SJSA1 (cell line): ENCODE measurements at regions not wholly inside any gene's neighbourhood (a gene's known extent, or its start where the extent isn't known, plus 50 kb on each side); places are given as distances from the start of the nearest gene placed in this dataset.
"Not testable (repeated sequence)": the region's sequence is repeated elsewhere in the genome, so short reads cannot be mapped to it uniquely, and the experiment has no call there.

Source experiments
- DNase-seq, 2 experiments: peaks; one replicate each; pipeline ENCODE4 v3.0.0-alpha.2; 2015 to 2020; ENCODE audit warnings: low spot score in 2 of 2, low read depth in 1 of 2
- H3K27ac ChIP-seq: fragments of 250-450 bp; sonication (Bioruptor Pico); 2 replicates; pipeline ENCODE4 v1.5.1; 2020; ENCODE audit warnings: mild to moderate bottlenecking, moderate library complexity
- H3K27me3 ChIP-seq: fragments of 250-450 bp; sonication (Bioruptor Pico); replicated peaks from 2 replicates; pipeline ENCODE4 v1.5.1; 2020; ENCODE audit warnings: mild to moderate bottlenecking, moderate library complexity
- H3K36me3 ChIP-seq: fragments of 250-450 bp; sonication (Bioruptor Pico); 2 replicates; pipeline ENCODE4 v1.5.1; 2020; ENCODE audit warnings: mild to moderate bottlenecking
- H3K4me1 ChIP-seq: fragments of 250-450 bp; sonication (Bioruptor Pico); replicated peaks from 2 replicates; pipeline ENCODE4 v1.6.1; 2021; ENCODE audit warnings: mild to moderate bottlenecking
- H3K4me3 ChIP-seq: fragments of 250-450 bp; sonication (Bioruptor Pico); 2 replicates; pipeline ENCODE4 v1.5.1; 2020; ENCODE audit warnings: mild to moderate bottlenecking
- H3K9me3 ChIP-seq: fragments of 250-450 bp; sonication (Bioruptor Pico); replicated peaks from 2 replicates; pipeline ENCODE4 v1.5.1; 2020; ENCODE audit warnings: mild to moderate bottlenecking

GRCh38 chr10:35784751-35785150 is 142.7 kb upstream of the FZD8 start:
- Histone ChIP-seq H3K27ac (no peak overlapping the region), H3K9me3 (peaks cover 8% of the 10 kb centered on the region; the same call in 1 of the 2 replicates), H3K27me3 (no peaks in the 10 kb centered on the region), H3K4me3 (no peak overlapping the region), H3K4me1 (peaks cover 12% of the 10 kb centered on the region), H3K36me3 (no peaks in the 10 kb centered on the region)
- DNase-seq, result no peak

GRCh38 chr10:35783305-35783838 is 141.3 kb upstream of the FZD8 start:
- no peak overlapping the region for H3K27ac ChIP-seq
- H3K36me3 ChIP-seq, result no peaks in the 10 kb centered on the region
- no peaks in the 10 kb centered on the region for H3K27me3 ChIP-seq
- H3K4me1 ChIP-seq, result peaks cover 9% of the 10 kb centered on the region
- DNase-seq, result no peak
- H3K9me3 ChIP-seq, result 0 out of 2 replicates have a peak, but pooled peaks cover 2% of the 10 kb centered on the region
- H3K4me3 ChIP-seq, result no peak overlapping the region

- Histone ChIP-seq H3K4me1 (peaks cover 9% of the 10 kb centered on the region), H3K27ac (no peak overlapping the region), H3K9me3 (no peaks in the 10 kb centered on the region), H3K36me3 (no peaks in the 10 kb centered on the region), H3K4me3 (no peak overlapping the region), H3K27me3 (no peaks in the 10 kb centered on the region)
- DNase-seq, result no peak
Observed at GRCh38 chr10:35781643-35782035, 139.5 kb upstream of the FZD8 start.

- DNase-seq, result no peak
- no peaks in the 10 kb centered on the region for H3K9me3 ChIP-seq
Observed at GRCh38 chr10:35780970-35781642, 139.0 kb upstream of the FZD8 start.

GRCh38 chr10:35778306-35778705 is 136.2 kb upstream of the FZD8 start:
- H3K4me3 ChIP-seq, result no peak overlapping the region
- DNase-seq, result no peak
- no peaks in the 10 kb centered on the region for H3K9me3 ChIP-seq
- H3K27me3 ChIP-seq, result no peaks in the 10 kb centered on the region
- H3K4me1 ChIP-seq, result peaks cover 2% of the 10 kb centered on the region; the same call in 1 of the 2 replicates
- no peaks in the 10 kb centered on the region for H3K36me3 ChIP-seq
- H3K27ac ChIP-seq, result no peak overlapping the region

More at GRCh38 chr10:35780970-35781642, 139.0 kb upstream of the FZD8 start:
- H3K27me3 ChIP-seq, result no peaks in the 10 kb centered on the region
- no peak overlapping the region for H3K4me3 ChIP-seq
- H3K36me3 ChIP-seq, result no peaks in the 10 kb centered on the region
- H3K27ac ChIP-seq, result no peak overlapping the region
- peaks cover 9% of the 10 kb centered on the region for H3K4me1 ChIP-seq

- not testable (repeated sequence) for DNase-seq, H3K27me3 ChIP-seq, H3K4me3 ChIP-seq, H3K27ac ChIP-seq, H3K9me3 ChIP-seq, H3K4me1 ChIP-seq, H3K36me3 ChIP-seq
Observed at GRCh38 chr10:35776557-35776956, 134.5 kb upstream of the FZD8 start.

DNA sequence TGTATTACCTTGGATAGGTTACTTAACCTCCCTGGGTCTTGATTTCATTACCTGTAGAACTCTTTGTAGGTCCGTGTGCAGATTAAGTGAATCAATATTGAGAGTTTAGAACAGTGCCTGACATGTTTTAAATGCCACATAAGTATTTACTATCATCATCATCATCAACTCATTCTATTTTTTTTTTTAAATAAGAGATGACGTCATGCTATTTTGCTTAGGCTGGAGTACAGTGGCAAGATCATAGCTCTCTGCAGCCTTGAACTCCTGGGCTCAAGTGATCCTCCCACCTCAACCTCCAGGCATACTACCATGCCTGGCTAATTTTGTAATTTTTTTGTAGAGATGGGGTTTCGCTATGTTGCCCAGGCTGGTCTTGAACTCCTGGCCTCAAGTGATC is 132.0 kb upstream of the FZD8 start:
- H3K4me3 ChIP-seq, result no peak overlapping the region
- no peaks in the 10 kb centered on the region for H3K27me3 ChIP-seq
- H3K27ac ChIP-seq, result no peak overlapping the region
- DNase-seq, result no peak
- no peaks in the 10 kb centered on the region for H3K9me3 ChIP-seq
- no peaks in the 10 kb centered on the region for H3K36me3 ChIP-seq
- no peaks in the 10 kb centered on the region for H3K4me1 ChIP-seq

- H3K36me3 ChIP-seq, result no peaks in the 10 kb centered on the region
- H3K9me3 ChIP-seq, result no peaks in the 10 kb centered on the region
- no peaks in the 10 kb centered on the region for H3K27me3 ChIP-seq
- H3K27ac ChIP-seq, result no peak overlapping the region
- no peak overlapping the region for H3K4me3 ChIP-seq
- no peak for DNase-seq
- peaks cover 5% of the 10 kb centered on the region for H3K4me1 ChIP-seq
Observed at GRCh38 chr10:35770817-35771355, 128.8 kb upstream of the FZD8 start.

GRCh38 chr10:35769795-35770194 is 127.7 kb upstream of the FZD8 start:
- H3K4me1 ChIP-seq, result peaks cover 5% of the 10 kb centered on the region

DNA sequence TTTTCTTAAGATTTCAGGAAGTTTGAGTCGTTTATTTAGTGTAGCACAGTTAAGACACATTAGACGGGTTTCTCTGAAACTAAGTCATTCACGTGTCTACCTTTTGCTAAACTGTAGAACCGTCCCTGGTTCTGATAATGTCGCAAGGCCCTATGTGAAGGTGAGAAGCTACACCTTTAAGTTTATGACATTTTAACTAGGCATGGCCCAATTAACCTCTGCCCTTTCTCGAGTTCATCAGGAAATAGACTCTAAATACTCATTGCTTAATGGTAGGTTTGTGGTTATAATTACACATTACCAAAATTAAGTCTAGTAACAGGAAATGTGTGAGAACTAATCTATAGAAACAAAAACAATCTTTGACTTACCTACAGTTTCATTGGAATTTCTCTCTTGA is 126.6 kb upstream of the FZD8 start:
- Histone ChIP-seq H3K4me1 (peaks cover 5% of the 10 kb centered on the region), H3K9me3 (no peaks in the 10 kb centered on the region), H3K4me3 (no peak overlapping the region), H3K27me3 (no peaks in the 10 kb centered on the region), H3K27ac (0 out of 2 replicates have a peak overlapping the region, but pooled peaks have one; percentile 14), H3K36me3 (no peaks in the 10 kb centered on the region)
- DNase-seq, result no peak

More at GRCh38 chr10:35769795-35770194, 127.7 kb upstream of the FZD8 start:
- Histone ChIP-seq H3K27ac (no peak overlapping the region), H3K4me3 (no peak overlapping the region), H3K9me3 (no peaks in the 10 kb centered on the region), H3K36me3 (no peaks in the 10 kb centered on the region), H3K27me3 (no peaks in the 10 kb centered on the region)
- DNase-seq, result no peak

GRCh38 chr10:35768011-35768410 is 125.9 kb upstream of the FZD8 start:
- Histone ChIP-seq H3K27ac (peak overlapping the region; percentile 14; the same call in 1 of the 2 replicates), H3K27me3 (no peaks in the 10 kb centered on the region), H3K4me3 (no peak overlapping the region), H3K9me3 (no peaks in the 10 kb centered on the region), H3K36me3 (no peaks in the 10 kb centered on the region), H3K4me1 (peaks cover 5% of the 10 kb centered on the region)
- peak in 1 of 2 experiments; percentile 59 for DNase-seq

DNA sequence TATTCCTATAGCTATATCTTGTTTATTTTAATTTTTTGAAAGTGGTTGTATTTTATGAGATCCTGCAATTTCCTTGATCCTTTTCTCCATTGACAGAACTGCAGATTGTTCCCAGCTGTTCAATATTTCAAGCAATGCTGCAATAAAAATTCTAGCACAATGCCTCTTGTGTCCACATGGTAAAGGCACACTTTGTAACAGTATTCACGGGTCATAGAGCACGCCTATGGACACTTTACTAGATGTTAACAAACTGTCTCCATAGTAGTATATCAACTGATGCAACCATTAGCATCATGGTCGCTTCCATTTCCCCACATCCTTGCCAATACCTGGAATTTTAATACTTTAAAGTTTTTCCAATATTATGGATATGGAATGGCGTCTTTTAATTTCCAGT is 123.9 kb upstream of the FZD8 start:
- H3K4me3 ChIP-seq, result no peak overlapping the region
- peaks cover 5% of the 10 kb centered on the region for H3K4me1 ChIP-seq
- no peaks in the 10 kb centered on the region for H3K36me3 ChIP-seq
- H3K9me3 ChIP-seq, result no peaks in the 10 kb centered on the region
- no peaks in the 10 kb centered on the region for H3K27me3 ChIP-seq
- no peak overlapping the region for H3K27ac ChIP-seq
- no peak for DNase-seq

DNA sequence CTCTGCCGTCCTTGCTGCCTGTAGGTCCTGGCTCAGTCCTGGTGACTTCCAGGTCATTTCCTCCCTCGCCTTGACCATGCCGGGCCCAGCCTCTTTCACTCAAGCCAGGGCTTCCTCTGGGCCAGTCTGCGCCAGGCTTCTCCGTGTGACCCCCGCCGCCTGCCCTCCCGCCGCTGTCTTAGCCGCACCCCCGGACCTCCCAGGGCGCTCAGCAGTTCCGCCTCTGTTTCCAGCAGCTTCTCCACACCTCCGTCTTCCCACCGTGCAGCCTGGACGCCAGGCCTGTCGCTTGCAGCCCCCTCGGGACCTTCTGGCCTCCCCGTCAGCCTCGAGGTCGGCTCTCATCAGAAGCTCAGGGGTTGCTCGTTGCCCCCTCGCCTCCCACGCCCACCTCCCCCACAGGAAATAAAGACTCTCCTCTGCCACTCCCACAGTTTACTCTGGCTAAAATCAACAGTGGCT is 123.0 kb upstream of the FZD8 start:
- no peaks in the 10 kb centered on the region for H3K36me3 ChIP-seq
- no peak for DNase-seq
- no peak overlapping the region for H3K4me3 ChIP-seq
- no peak overlapping the region for H3K27ac ChIP-seq
- no peaks in the 10 kb centered on the region for H3K9me3 ChIP-seq
- peaks cover 5% of the 10 kb centered on the region for H3K4me1 ChIP-seq
- no peaks in the 10 kb centered on the region for H3K27me3 ChIP-seq

GRCh38 chr10:35762311-35763030 is 120.4 kb upstream of the FZD8 start:
- no peak overlapping the region for H3K4me3 ChIP-seq
- H3K27ac ChIP-seq, result no peak overlapping the region
- no peaks in the 10 kb centered on the region for H3K4me1 ChIP-seq
- H3K27me3 ChIP-seq, result no peaks in the 10 kb centered on the region
- DNase-seq, result no peak
- H3K36me3 ChIP-seq, result no peaks in the 10 kb centered on the region
- no peaks in the 10 kb centered on the region for H3K9me3 ChIP-seq
